RWPE2 (cell line): ENCODE measurements at regions not wholly inside any gene's neighbourhood (a gene's known extent, or its start where the extent isn't known, plus 50 kb on each side); places are given as distances from the start of the nearest gene placed in this dataset.

Experiments used
- ATAC-seq: fragments of 200-7000 bp; cut with Tn5 transposase; 3 replicates; pipeline ENCODE4 v1.9.1; 2021; ENCODE audit warnings: low read depth
- DNase-seq: peaks from one replicate; pipeline ENCODE4 v3.0.0-alpha.2; 2020; ENCODE audit warnings: low spot score
- H3K27ac ChIP-seq: fragments of 450-650 bp; 2 replicates; pipeline ENCODE4 v1.5.1; 2017; ENCODE audit warnings: mild to moderate bottlenecking; ENCODE audit not compliant: poor library complexity, severe bottlenecking
- H3K27me3 ChIP-seq: fragments of 250-450 bp; sonication (Bioruptor Pico); 2 replicates; pipeline ENCODE4 v1.5.1; 2021; ENCODE audit warnings: mild to moderate bottlenecking, moderate library complexity; ENCODE audit not compliant: insufficient read depth, poor library complexity, severe bottlenecking
- H3K36me3 ChIP-seq: fragments of 250-450 bp; sonication (Bioruptor Pico); 2 replicates; pipeline ENCODE4 v1.5.1; 2020; ENCODE audit warnings: low read depth, mild to moderate bottlenecking, moderate library complexity
- H3K4me1 ChIP-seq: fragments of 250-450 bp; sonication (Bioruptor Pico); 2 replicates; pipeline ENCODE4 v1.5.1; 2021; ENCODE audit warnings: mild to moderate bottlenecking, moderate library complexity; ENCODE audit not compliant: insufficient read depth, poor library complexity, severe bottlenecking
- H3K4me3 ChIP-seq: fragments of 250-450 bp; sonication (Bioruptor Pico); 2 replicates; pipeline ENCODE4 v1.5.1; 2021; ENCODE audit warnings: mild to moderate bottlenecking, moderate library complexity; ENCODE audit not compliant: severe bottlenecking
- H3K9me3 ChIP-seq: fragments of 250-450 bp; sonication (Bioruptor Pico); 2 replicates; pipeline ENCODE4 v1.5.1; 2021; ENCODE audit warnings: mild to moderate bottlenecking, moderate library complexity; ENCODE audit not compliant: severe bottlenecking
- TF ChIP-seq, protein P1 (sequence below): fragments of 450-650 bp; IDR thresholded peaks from one replicate; pipeline ENCODE4 v1.5.1; 2017; ENCODE audit warnings: mild to moderate bottlenecking, moderate library complexity; ENCODE audit not compliant: poor library complexity, severe bottlenecking

DNA sequence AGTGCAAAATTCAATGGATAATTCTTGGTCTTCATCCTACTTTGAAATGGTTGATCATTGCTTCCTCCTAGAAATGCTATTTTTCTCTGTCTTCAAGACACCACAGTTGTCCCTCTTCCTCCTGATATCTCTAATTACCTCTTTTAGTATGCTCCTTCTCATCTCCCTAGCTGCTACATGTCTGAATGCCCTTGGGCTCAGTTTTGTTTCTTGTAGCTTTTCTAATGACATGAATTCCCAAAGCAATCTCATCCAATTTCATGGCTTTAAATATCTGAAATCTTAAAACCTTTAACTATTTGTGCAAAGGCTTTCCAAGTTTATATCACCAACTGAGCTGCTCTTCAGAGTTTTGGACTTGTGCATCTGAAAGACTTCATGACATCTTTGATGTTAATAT is 120.2 kb upstream of the RGS17 start:
- Histone ChIP-seq H3K4me3 (no peak overlapping the region), H3K36me3 (no peaks in the 10 kb centered on the region), H3K27ac (no peak overlapping the region), H3K9me3 (no peaks in the 10 kb centered on the region), H3K4me1 (no peaks in the 10 kb centered on the region), H3K27me3 (peaks cover 2% of the 10 kb centered on the region)
- ATAC-seq (no peak), DNase-seq (no peak)
- TF ChIP-seq, protein P1, sequence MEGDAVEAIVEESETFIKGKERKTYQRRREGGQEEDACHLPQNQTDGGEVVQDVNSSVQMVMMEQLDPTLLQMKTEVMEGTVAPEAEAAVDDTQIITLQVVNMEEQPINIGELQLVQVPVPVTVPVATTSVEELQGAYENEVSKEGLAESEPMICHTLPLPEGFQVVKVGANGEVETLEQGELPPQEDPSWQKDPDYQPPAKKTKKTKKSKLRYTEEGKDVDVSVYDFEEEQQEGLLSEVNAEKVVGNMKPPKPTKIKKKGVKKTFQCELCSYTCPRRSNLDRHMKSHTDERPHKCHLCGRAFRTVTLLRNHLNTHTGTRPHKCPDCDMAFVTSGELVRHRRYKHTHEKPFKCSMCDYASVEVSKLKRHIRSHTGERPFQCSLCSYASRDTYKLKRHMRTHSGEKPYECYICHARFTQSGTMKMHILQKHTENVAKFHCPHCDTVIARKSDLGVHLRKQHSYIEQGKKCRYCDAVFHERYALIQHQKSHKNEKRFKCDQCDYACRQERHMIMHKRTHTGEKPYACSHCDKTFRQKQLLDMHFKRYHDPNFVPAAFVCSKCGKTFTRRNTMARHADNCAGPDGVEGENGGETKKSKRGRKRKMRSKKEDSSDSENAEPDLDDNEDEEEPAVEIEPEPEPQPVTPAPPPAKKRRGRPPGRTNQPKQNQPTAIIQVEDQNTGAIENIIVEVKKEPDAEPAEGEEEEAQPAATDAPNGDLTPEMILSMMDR: no peak

GRCh38 chr6:153237670-153238069 is 106.6 kb upstream of the RGS17 start:
- no peaks in the 10 kb centered on the region for H3K27me3 ChIP-seq
- no peaks in the 10 kb centered on the region for H3K4me1 ChIP-seq
- DNase-seq (no peak), ATAC-seq (no peak)
- H3K4me3 ChIP-seq: no peak overlapping the region
- no peaks in the 10 kb centered on the region for H3K36me3 ChIP-seq
- TF ChIP-seq, protein P1: no peak
- H3K9me3 ChIP-seq: no peaks in the 10 kb centered on the region
- H3K27ac ChIP-seq: no peak overlapping the region

DNA sequence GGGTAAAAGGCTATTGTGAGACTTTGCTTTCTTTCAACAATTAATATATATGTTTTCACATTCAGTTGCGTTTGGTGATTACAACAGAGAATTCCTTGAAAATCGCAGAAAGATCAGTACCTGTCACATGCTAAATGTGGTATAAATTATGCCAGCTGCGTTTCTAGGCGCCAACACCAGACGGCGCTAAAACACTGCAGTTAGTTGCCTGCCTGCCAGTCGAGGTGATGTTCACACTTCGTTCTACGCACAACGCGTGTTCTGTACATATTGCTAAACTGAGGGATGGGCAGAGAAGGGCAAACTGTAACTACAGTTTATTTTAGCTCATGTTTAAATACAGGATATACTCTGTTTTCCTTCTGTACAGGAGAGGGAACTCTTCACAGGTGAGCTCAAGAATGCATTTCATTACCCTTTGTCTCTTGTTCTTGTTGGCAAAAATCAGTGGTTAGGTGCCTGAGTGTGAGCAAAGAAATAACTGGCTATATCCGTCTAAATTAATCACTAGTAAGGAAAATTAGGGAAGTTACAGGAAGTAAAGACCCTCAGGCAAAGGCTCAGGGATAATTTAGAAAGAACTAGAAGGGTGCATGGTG is 100.1 kb upstream of the RGS17 start:
- H3K27me3 ChIP-seq: no peaks in the 10 kb centered on the region
- peak; percentile 58; the same call in 2 of the 3 replicates for ATAC-seq
- no peaks in the 10 kb centered on the region for H3K36me3 ChIP-seq
- H3K27ac ChIP-seq: no peak overlapping the region
- no peak overlapping the region for H3K4me3 ChIP-seq
- TF ChIP-seq, protein P1: peak; percentile 94
- H3K9me3 ChIP-seq: no peaks in the 10 kb centered on the region
- DNase-seq: no peak
- no peaks in the 10 kb centered on the region for H3K4me1 ChIP-seq

DNA sequence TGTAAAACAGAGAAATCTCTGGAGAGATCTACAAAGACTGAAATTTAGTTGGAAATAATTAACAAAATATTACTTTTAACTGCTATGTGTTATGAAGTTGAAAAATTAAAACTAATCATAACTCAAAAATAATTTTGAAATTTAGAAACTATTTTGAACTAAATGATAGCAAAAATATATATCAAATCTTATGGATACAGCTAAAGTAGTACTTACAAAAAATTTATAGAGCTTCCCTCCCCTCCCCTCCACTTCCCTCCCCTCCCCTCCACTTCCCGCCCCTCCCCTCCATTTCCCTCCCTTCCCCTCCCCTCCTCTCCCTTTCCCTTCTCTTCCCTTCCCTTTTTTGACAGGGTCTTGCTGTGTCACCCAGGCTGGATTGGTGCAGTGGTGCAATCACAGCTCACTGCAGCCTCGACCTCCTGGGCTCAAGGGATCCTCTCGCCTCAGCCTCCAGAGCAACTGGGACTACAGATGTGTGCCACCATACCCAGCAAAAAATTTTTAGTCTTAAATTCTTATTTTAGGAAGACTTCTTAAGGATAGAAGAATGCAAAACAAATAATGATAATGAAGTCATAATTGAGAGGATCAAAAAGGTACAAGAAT is 87.2 kb upstream of the RGS17 start:
- Histone ChIP-seq H3K9me3 (no peaks in the 10 kb centered on the region), H3K27ac (no peak overlapping the region), H3K36me3 (no peaks in the 10 kb centered on the region), H3K27me3 (no peaks in the 10 kb centered on the region), H3K4me3 (no peak overlapping the region), H3K4me1 (no peaks in the 10 kb centered on the region)
- ATAC-seq (no peak), DNase-seq (no peak)
- TF ChIP-seq, protein P1: no peak

- Histone ChIP-seq H3K4me1 (no peaks in the 10 kb centered on the region), H3K36me3 (no peaks in the 10 kb centered on the region), H3K9me3 (no peaks in the 10 kb centered on the region), H3K27me3 (no peaks in the 10 kb centered on the region), H3K4me3 (no peak overlapping the region), H3K27ac (no peak overlapping the region)
- ATAC-seq (no peak), DNase-seq (no peak)
- TF ChIP-seq, protein P1: no peak
Measured at GRCh38 chr6:153216789-153217188, 85.7 kb upstream of the RGS17 start.
